ENCODE measurements at regions not wholly inside any gene's neighbourhood (a gene's known extent, or its start where the extent isn't known, plus 50 kb on each side); places are given as distances from the start of the nearest gene placed in this dataset.

DNA sequence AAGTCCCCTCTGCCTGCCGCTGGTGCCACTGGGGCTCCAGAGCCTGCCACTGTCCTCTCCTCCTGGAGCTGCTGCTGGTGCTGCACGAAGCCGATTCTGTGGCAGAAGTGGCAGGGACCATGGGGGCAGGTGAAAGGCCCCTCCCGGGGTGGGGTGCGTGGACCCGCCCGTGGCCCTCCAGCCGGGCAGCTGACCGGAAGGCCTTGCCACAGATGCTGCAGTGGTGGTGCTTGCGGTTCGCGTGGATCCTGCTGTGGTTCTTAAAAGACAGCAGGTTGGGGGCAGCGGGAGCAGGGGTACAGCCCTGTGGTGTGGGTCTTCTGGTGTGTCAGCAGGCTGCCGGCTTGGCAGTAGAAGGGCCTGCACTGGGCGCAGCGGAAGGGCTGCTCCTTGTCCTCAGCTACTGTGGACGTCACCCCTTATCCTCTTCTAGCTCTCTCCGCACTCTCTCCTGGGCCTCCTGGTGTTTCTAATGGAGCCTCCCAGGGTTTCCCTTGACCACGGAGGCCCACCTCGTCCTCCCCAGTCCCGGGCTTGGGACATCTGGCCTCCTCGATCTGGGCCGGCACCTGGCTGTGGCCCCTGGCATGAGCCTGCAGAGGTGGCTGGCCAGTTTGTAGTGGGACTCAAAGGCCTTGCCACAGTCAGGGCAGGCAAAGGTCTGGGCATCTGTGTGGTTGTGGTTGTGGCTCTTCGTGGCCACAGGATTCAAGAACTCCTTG is 380.4 kb downstream of the OLFM4 start:
- no peak for TF ChIP-seq EZH2phosphoT487 (IDR thresholded peaks at IDR 0.05; ENCODE audit: borderline replicate concordance, low read length)
- TF ChIP-seq, protein P1, sequence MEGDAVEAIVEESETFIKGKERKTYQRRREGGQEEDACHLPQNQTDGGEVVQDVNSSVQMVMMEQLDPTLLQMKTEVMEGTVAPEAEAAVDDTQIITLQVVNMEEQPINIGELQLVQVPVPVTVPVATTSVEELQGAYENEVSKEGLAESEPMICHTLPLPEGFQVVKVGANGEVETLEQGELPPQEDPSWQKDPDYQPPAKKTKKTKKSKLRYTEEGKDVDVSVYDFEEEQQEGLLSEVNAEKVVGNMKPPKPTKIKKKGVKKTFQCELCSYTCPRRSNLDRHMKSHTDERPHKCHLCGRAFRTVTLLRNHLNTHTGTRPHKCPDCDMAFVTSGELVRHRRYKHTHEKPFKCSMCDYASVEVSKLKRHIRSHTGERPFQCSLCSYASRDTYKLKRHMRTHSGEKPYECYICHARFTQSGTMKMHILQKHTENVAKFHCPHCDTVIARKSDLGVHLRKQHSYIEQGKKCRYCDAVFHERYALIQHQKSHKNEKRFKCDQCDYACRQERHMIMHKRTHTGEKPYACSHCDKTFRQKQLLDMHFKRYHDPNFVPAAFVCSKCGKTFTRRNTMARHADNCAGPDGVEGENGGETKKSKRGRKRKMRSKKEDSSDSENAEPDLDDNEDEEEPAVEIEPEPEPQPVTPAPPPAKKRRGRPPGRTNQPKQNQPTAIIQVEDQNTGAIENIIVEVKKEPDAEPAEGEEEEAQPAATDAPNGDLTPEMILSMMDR (IDR thresholded peaks at IDR 0.05; ENCODE audit: low read depth, low read length, poor library complexity, severe bottlenecking) = no peak
- Histone ChIP-seq H3K27ac (ENCODE audit: low read depth, low read length) (no peak overlapping the region), H4K20me1 (ENCODE audit: control insufficient read depth, insufficient read depth, low read depth, low read length) (no peaks in the 10 kb centered on the region), H3K4me1 (ENCODE audit: control insufficient read depth, low read length) (no peaks in the 10 kb centered on the region), H3K36me3 (ENCODE audit: control insufficient read depth, low read length) (no peaks in the 10 kb centered on the region), H3K9me2 (replicated peaks; ENCODE audit: control insufficient read depth, low read length) (no peaks in the 10 kb centered on the region), H3K4me3 (ENCODE audit: low read length) (no peak overlapping the region), H3K4me2 (ENCODE audit: low read length) (no peak overlapping the region), H3K79me2 (ENCODE audit: control insufficient read depth, low read length) (no peaks in the 10 kb centered on the region), H3K27me3 (ENCODE audit: control insufficient read depth, low read length) (no peaks in the 10 kb centered on the region), H3K9me3 (ENCODE audit: control insufficient read depth, insufficient read depth, low read length) (peaks cover 5% of the 10 kb centered on the region; the same call in 1 of the 2 replicates), H3F3A (ENCODE audit: control insufficient read depth, insufficient read depth) (no peaks in the 10 kb centered on the region)

DNA sequence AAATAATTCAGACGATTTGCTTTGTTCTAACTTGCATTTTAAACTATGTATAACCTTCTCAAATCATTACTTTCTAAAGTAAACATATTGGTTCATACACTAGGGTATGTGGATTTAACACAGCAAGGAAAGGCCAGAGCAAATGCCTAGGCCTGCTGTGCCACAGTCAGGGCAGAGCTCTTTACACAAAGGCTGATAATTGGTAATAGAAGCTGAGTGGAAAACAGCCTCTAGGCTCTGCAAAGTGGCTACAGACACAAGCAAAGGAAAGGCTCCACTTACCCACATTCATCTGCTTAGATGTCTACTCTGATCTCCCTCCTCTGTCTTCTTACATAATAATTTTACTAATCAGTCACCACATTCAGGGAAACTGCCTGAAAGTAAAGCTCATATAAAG is 382.9 kb downstream of the OLFM4 start:
- Histone ChIP-seq H3K36me3 (ENCODE audit: control insufficient read depth, low read length) (no peaks in the 10 kb centered on the region), H3K9me3 (ENCODE audit: control insufficient read depth, insufficient read depth, low read length) (no peaks in the 10 kb centered on the region), H3K27me3 (ENCODE audit: control insufficient read depth, low read length) (no peaks in the 10 kb centered on the region), H4K20me1 (ENCODE audit: control insufficient read depth, insufficient read depth, low read depth, low read length) (no peaks in the 10 kb centered on the region), H3K4me3 (ENCODE audit: low read length) (no peak overlapping the region), H3K9me2 (replicated peaks; ENCODE audit: control insufficient read depth, low read length) (no peaks in the 10 kb centered on the region), H3K79me2 (ENCODE audit: control insufficient read depth, low read length) (no peaks in the 10 kb centered on the region), H3F3A (ENCODE audit: control insufficient read depth, insufficient read depth) (no peaks in the 10 kb centered on the region), H3K4me1 (ENCODE audit: control insufficient read depth, low read length) (no peaks in the 10 kb centered on the region), H3K4me2 (ENCODE audit: low read length) (no peak overlapping the region), H3K27ac (ENCODE audit: low read depth, low read length) (no peak overlapping the region)
- TF ChIP-seq, protein P1 (IDR thresholded peaks at IDR 0.05; ENCODE audit: low read depth, low read length, poor library complexity, severe bottlenecking) = no peak
- no peak for TF ChIP-seq EZH2phosphoT487 (IDR thresholded peaks at IDR 0.05; ENCODE audit: borderline replicate concordance, low read length)

DNA sequence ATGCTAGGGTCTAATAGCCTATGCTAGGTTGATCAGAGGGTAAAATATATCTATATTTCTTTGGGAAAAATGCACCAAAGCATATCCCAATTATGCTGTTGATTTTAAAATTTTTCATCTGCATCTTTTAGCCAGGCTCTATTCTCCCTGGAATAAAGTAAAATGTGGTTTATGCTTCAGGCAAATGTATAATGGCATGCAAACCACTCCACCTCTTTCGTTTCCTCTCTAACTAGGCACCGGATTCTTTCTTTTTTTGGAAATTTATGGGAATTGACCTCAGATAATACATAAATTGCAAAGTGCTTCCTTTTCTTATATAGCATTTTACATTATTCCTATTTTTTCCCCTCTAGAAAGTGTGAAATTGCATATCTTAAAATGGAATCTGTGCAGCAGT is 386.5 kb downstream of the OLFM4 start:
- Histone ChIP-seq H3K36me3 (ENCODE audit: control insufficient read depth, low read length) (no peaks in the 10 kb centered on the region), H3K27ac (ENCODE audit: low read depth, low read length) (no peak overlapping the region), H4K20me1 (ENCODE audit: control insufficient read depth, insufficient read depth, low read depth, low read length) (no peaks in the 10 kb centered on the region), H3K4me3 (ENCODE audit: low read length) (no peak overlapping the region), H3K79me2 (ENCODE audit: control insufficient read depth, low read length) (no peaks in the 10 kb centered on the region), H3K9me2 (replicated peaks; ENCODE audit: control insufficient read depth, low read length) (no peaks in the 10 kb centered on the region), H3K27me3 (ENCODE audit: control insufficient read depth, low read length) (no peaks in the 10 kb centered on the region), H3F3A (ENCODE audit: control insufficient read depth, insufficient read depth) (no peaks in the 10 kb centered on the region), H3K4me2 (ENCODE audit: low read length) (no peak overlapping the region), H3K9me3 (ENCODE audit: control insufficient read depth, insufficient read depth, low read length) (no peaks in the 10 kb centered on the region), H3K4me1 (ENCODE audit: control insufficient read depth, low read length) (no peaks in the 10 kb centered on the region)
- TF ChIP-seq, protein P1 (IDR thresholded peaks at IDR 0.05; ENCODE audit: low read depth, low read length, poor library complexity, severe bottlenecking) = no peak
- TF ChIP-seq EZH2phosphoT487 (IDR thresholded peaks at IDR 0.05; ENCODE audit: borderline replicate concordance, low read length) = no peak
